ENCODE measurements at regions not wholly inside any gene's neighbourhood (a gene's known extent, or its start where the extent isn't known, plus 50 kb on each side); places are given as distances from the start of the nearest gene placed in this dataset.

DNA sequence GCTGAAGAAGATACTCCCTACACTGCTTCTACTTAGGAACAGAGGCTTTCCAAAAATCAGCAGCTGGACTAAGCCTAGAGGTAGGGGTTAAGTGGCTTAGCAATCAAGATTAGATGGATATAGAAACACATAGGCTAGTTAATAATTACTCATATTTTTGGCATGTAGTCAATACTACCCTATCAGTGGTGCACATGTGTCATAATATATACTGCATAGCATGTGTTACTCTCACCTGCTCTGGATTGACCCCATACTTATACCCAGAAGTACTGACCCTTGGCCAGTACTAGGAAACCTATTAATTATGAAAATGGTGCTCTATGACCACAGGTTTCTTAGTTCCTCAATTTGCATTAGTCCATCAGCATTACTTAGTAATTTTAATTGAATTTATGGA is 528.4 kb upstream of the LMO3 start:
- TF ChIP-seq, protein P1, sequence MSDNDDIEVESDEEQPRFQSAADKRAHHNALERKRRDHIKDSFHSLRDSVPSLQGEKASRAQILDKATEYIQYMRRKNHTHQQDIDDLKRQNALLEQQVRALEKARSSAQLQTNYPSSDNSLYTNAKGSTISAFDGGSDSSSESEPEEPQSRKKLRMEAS (IDR thresholded peaks at IDR 0.05; ENCODE audit: low read depth, low read length): no peak
- TF ChIP-seq, protein P2, sequence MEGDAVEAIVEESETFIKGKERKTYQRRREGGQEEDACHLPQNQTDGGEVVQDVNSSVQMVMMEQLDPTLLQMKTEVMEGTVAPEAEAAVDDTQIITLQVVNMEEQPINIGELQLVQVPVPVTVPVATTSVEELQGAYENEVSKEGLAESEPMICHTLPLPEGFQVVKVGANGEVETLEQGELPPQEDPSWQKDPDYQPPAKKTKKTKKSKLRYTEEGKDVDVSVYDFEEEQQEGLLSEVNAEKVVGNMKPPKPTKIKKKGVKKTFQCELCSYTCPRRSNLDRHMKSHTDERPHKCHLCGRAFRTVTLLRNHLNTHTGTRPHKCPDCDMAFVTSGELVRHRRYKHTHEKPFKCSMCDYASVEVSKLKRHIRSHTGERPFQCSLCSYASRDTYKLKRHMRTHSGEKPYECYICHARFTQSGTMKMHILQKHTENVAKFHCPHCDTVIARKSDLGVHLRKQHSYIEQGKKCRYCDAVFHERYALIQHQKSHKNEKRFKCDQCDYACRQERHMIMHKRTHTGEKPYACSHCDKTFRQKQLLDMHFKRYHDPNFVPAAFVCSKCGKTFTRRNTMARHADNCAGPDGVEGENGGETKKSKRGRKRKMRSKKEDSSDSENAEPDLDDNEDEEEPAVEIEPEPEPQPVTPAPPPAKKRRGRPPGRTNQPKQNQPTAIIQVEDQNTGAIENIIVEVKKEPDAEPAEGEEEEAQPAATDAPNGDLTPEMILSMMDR (IDR thresholded peaks at IDR 0.05; ENCODE audit: low read depth, low read length): no peak

Measured in NB4 (cell line).